HG02678 (cell line): ENCODE measurements at regions not wholly inside any gene's neighbourhood (a gene's known extent, or its start where the extent isn't known, plus 50 kb on each side); places are given as distances from the start of the nearest gene placed in this dataset.
A peak's percentile ranks its signal among the peaks of the same experiment; 100 is the strongest.

Experiments used
- ATAC-seq: cut with Tn5 transposase; IDR thresholded peaks from one replicate; pipeline ENCODE4 v1.9.1; 2021; ENCODE audit warnings: mild to moderate bottlenecking, moderate library complexity; ENCODE audit not compliant: unreplicated experiment

- no peak for ATAC-seq
Observed at GRCh38 chr7:137172105-137172590, 171.4 kb downstream of the PTN start.

GRCh38 chr7:137169282-137169698 is 174.2 kb downstream of the PTN start:
- ATAC-seq = no peak

GRCh38 chr7:137167609-137168008 is 175.9 kb downstream of the PTN start:
- ATAC-seq = no peak

- no peak for ATAC-seq
Observed at GRCh38 chr7:137166363-137166762, 177.2 kb downstream of the PTN start.

- ATAC-seq = no peak
Observed at GRCh38 chr7:137165786-137166185, 177.7 kb downstream of the PTN start.

GRCh38 chr7:137165241-137165640 is 178.3 kb downstream of the PTN start:
- no peak for ATAC-seq

- no peak for ATAC-seq
Observed at GRCh38 chr7:137164251-137164650, 179.3 kb downstream of the PTN start.

- ATAC-seq = no peak
Observed at GRCh38 chr7:137160236-137160635, 183.3 kb downstream of the PTN start.

GRCh38 chr7:137157256-137157655 is 186.3 kb downstream of the PTN start:
- no peak for ATAC-seq

- ATAC-seq = no peak
Observed at GRCh38 chr7:137151690-137152052, 191.9 kb downstream of the PTN start.

GRCh38 chr7:137151041-137151689 is 192.4 kb downstream of the PTN start:
- ATAC-seq = no peak

GRCh38 chr7:137147338-137147720 is 196.2 kb downstream of the PTN start:
- no peak for ATAC-seq

GRCh38 chr7:137146552-137147337 is 196.8 kb downstream of the PTN start:
- ATAC-seq = no peak

GRCh38 chr7:137146012-137146455 is 197.5 kb downstream of the PTN start:
- ATAC-seq = no peak

GRCh38 chr7:137142376-137142775 is 201.2 kb downstream of the PTN start:
- ATAC-seq = no peak

GRCh38 chr7:137135654-137136350 is 207.7 kb downstream of the PTN start:
- no peak for ATAC-seq

- no peak for ATAC-seq
Observed at GRCh38 chr7:137130751-137131158, 212.8 kb downstream of the PTN start.

- ATAC-seq = no peak
Observed at GRCh38 chr7:137129025-137129424, 214.5 kb downstream of the PTN start.

- no peak for ATAC-seq
Observed at GRCh38 chr7:137127806-137128205, 215.7 kb downstream of the PTN start.

GRCh38 chr7:137127058-137127457 is 216.5 kb downstream of the PTN start:
- ATAC-seq = no peak

GRCh38 chr7:137122145-137122544 is 221.4 kb downstream of the PTN start:
- no peak for ATAC-seq

- peak; percentile 63 for ATAC-seq
Observed at GRCh38 chr7:137120690-137121089, 222.8 kb downstream of the PTN start.
